NCI-H187 (cell line): ENCODE measurements at regions not wholly inside any gene's neighbourhood (a gene's known extent, or its start where the extent isn't known, plus 50 kb on each side); places are given as distances from the start of the nearest gene placed in this dataset.
"Not testable (repeated sequence)": the region's sequence is repeated elsewhere in the genome, so short reads cannot be mapped to it uniquely, and the experiment has no call there.

Experiments
- DNase-seq, 2 experiments: peaks; one replicate each; lab custom pipeline; 2025; lab: John Stamatoyannopoulos, UW

DNA sequence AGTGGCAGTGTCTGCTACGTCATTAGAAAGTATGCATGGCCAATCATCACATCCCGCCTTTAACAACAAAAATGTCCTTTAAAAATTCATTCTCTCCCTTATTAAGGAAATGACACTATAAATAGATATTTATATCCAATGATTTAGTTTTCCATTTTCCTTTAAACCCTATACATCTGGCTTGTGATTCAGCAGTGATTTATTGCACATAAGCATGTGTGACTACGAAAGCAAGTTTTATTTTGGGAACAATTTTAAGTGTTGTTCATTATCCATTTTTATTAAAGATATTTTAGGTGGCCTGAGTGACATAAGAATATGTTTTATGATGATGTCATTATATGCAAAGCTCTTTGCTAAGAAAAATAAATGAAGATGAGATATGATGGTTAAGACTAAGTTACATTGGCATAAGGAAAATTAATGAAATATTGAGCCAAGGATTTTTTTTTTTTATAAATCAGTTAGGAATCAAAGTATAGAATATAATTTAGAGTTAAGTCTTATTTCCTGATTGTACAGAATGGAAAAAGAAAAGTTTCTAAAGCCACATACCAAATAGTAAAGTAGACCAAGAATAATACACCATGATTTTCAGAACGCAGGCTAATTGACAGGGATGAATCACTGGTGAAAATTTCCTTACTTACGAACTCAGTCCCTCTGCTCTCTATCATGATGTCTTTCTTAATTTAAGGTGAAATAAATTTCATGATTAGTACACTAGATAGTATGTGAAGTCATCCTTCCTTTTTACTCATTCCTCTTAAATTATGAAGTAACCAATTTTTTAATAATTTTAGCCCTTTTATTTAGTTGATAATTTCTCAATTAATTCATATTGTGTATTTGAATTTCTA, 822.4 kb downstream of the FAT4 start:
- DNase-seq, result no peak

DNA sequence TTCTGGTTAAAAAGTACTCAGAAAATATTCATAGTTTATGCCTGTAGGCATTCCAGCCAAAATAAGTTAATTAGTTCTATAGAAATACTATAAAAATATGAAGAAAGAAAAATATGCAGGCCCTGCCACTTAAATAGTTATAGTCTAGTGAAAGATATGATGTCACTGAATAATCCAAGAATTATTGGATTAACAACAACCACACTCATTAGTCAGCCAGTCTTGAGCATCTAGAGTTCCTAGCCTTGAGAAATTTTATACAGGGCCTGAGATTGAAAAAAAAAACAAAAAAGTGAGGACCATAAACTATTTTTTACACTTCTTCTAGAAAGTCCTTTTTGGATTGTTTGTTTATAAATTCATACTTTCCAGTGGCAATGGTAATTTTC, 823.0 kb downstream of the FAT4 start:
- no peak for DNase-seq

DNA sequence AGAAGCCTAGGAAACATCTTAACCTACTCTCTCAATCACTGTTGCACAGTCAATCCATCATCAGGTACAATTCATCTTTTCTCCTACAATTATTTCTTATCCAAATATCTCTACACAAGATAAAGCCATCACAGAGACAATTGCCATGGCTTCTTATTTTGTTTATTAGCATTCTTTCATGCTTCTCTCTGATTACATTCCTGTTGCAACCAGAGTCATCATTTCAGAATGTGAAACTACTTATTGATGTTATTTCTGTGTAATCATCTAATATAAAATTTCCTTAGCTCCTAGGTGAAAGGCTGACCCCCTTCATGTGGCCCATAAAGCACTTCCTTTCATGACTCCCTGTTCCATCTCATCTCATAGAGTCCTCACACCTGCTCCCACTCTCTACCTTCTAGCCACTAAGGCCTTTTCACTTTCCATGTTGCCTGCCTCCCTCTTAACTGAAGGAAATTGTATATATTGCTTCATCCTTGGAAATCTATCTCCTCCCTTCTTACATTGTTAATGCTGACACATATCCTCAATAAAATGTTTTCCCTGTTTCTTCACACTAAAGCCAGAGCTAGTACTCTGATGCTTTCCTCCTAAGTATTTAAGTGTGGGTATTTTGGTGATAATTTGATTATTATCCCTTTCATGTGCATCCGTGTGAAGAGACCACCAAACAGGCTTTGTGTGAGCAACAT, 829.9 kb downstream of the FAT4 start:
- DNase-seq, result no peak

DNA sequence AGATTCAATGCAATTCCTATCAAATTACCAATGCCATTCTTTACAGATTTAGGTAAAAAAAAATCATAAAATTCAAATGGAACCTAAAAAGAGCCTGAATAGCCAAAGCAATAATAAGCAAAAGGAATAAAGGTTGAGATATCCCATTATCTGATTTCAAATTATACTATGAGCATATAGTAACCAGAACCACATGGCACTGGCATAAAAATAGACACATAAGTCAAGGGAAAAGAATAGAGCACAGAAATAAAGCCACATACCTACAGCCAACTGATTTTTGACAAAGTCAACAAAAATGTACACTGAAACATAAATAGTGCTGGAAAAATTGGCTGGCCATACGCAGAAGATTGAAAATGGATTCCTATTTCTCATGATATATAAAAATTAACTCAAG, 853.7 kb downstream of the FAT4 start:
- DNase-seq, result no peak

DNA sequence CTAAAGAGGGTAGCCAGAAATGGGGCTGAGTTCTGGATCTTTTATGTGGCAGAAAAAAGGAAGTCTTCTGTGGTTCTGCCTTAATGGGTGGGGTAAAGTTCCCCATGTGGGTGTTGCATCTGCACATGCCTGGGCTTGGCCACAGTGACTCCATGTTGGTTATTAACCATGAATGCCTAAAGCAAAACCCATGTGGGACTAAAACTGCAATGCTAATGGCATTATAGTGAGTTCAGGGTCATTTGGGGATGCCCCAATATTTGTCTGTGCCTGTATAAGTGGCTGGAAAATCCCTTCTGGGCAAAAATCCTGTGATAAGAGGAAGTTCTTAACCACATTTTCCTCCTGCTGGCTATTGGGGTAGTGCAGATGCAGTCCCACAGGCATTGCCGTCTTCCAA, 857.4 kb downstream of the FAT4 start:
- DNase-seq, result no peak

DNA sequence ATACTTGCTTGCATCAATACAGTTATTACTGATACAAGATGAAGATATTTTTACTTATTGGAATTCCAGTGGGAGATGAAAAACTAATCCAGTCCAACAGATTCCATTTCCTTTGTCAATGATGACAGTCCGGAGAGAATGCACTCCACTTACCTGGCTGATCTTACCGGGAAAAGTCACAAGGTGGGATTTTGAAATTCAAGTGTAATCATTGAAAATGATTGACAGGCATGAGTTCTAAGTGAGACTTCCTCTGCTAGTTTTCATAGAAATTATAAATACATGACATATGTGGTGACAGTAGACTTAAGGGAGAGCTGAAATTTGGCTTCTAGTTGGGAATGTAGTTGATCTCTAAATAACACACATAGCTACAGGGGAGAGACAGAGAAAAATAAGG, 859.9 kb downstream of the FAT4 start:
- no peak for DNase-seq

DNA sequence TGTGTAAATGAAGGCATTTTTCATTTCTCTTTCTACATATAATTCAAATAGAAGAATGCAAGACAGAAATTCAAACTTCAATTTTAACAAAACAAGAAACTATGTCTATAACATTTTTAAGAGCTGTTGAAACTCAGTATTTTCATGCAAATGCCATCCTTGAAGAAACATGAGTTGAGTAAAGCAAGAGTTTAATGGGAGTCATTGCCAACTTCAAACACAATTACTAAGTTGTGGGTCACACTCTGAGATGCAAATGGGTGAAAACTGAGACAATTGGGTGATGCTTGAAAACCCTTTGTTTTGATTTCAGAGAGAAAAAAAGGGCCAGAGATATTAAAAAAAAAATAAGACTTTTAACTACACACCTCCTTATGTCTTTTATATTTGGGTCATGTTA, 865.9 kb downstream of the FAT4 start:
- DNase-seq, result no peak

DNA sequence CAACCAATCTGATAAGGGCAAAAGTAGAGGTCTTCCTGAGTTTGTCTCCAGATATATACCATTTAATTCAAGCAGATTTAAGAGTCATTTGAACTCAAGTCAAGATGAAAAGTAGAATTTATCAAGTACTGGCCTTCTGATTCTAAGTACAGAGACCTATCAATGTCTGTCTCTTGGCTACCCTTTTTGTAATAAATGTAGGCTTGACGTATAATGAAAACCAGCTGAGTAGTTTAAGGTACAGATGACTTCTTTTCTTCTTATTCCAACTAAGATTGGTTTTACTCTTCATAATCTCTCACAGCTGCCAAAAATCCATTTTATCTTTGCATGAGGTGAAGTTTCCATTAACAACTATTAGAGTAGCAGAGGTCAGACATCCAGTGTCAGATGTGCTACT, 867.6 kb downstream of the FAT4 start:
- DNase-seq, result no peak

DNA sequence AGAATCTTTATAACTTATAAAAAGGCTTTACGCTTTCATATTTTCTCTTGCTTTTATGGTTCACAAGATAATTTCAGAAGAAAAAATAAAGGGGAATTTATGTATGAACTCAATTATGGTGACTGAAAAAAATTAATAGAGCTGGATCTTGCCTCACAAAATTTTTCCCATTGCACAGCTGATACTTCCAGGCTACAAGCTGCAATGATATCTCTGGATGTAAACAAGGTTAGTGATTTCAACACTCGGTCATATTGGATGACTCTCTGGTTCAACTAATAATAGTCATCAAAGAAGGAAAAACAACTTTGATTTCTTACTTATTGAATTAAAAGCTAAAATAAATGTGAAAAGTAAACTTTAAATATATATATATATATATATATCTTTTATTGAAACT, 868.0 kb downstream of the FAT4 start:
- no peak for DNase-seq

DNA sequence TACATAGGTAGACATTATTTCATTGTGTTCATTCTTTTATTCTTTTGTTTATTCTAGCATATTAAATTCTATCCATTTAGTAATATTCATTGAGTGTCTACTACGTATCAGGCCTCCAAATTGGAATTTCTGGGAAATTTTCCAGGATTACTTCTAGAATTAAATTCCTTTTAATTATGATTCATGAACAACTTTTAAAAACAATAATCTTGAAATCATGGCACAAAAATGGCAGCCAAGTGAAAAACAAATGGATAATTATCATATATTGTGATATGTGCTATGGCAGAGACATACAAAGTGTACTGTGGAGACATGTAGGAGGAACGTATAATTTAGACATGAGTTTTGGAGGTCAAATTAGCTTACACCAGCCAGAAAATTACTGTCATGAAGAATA, 868.5 kb downstream of the FAT4 start:
- DNase-seq, result no peak

DNA sequence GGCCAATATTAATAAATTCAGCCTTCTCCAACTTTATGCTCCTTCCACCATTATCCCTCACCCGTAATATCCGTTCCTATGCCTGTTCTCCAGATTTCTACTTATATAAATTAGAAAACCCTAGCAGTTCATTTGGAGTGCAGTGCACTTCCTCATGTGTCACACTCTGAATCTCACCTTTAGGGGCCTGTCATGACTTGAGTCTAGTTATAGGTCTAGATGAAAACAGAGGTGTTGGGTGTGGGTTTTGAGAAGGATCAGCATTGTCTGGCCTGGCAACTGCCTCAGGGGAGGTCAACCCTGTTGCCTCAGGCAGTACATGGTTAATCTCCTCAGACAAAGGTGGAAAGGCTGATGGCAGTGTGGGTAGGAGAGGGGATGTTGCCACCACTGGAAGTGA, 876.8 kb downstream of the FAT4 start:
- DNase-seq, result no peak

DNA sequence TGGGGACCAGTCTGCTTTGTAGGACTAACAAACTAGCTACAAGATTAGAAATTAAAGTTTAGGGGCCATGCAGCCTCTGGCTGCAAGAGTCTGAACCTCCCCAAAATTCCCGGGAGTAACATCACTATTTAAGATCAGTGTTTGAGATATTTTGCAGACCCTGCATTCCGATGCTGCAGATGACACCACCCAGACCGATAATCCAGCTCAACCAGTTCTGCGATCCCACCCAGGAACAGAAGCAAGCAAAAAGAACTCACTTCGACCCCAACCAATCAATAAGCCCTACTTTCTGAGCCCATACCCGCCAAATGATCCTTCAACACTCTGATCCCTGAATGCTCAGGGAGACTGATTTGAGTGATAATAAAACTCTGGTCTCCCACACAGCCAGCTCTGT, 877.8 kb downstream of the FAT4 start:
- DNase-seq, result no peak

DNA sequence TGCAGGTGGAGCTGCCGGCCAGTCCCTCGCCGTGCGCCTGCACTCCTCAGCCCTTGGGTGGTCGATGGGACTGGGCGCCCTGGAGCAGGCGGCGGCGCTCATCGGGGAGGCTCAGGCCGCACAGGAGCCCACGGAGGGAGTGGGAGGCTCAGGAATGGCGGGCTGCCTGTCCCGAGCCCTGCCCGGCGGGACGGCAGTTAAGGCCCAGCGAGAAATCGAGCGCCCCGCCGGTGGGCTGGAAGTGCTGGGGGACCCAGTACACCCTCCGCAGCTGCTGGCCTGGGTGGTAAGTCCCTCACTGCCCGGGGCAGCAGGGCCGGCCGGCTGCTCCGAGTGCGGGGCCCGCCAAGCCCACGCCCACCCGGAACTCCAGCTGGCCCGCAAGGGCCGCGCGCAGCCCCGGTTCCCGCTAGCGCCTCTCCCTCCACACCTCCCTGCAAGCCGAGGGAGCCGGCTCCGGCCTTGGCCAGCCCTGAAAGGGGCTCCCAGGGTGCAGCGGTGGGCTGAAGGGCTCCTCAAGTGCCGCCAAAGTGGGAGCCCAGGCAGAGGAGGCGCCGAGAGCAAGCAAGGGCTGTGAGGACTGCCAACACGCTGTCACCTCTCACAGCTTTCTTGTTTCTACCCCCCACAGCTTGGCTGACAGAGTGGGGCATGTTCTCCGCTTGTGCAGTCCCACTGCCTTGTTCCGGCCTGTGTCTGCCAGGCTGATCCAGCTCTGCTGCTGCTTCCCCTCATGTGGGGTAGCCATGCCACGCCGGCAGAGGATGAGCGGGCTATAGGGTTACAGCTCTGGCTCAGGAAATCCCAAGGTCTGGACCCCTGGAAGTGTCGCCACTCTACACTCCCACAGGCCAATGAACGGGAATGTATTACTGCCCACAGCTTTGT, 886.7 kb downstream of the FAT4 start:
- not testable (repeated sequence) for DNase-seq

DNA sequence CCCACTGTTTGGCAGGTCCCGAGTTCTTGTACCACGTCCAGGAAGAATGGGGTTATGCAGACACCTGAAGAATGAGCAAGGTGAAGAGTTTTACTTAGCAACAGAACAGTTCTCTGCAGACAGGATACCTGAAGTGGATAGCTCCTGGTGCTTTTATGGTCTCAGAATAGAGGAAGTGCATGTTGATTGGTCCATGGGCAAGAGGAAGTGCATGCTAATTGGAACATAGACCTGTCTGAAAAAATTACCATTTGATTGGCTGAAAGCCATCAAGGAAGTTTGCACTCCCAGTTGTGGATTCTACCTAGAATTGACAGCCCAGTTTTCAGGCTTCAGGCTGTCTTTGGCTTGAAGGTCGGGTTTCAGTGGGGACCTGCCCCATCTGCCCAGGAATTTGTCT, 887.5 kb downstream of the FAT4 start:
- DNase-seq, result no peak

DNA sequence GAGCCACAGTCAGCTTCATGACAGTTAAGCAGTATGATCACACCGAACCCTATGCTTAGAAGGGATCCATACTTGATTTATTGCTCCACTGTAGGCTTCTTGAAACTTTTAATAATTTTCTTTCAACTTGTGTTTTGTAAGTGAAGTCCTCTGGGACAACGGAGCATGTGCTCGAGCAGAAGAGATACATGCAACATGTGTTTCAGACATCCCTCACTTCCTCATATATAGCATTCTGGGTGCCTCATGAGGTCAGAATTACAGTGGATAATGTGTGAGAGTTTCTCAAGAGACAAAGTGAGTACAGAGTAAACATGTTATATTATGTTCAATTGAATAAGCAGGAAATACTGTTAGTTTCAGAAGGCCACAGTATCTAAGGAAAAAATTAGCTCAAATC, 893.2 kb downstream of the FAT4 start:
- DNase-seq, result no peak

DNA sequence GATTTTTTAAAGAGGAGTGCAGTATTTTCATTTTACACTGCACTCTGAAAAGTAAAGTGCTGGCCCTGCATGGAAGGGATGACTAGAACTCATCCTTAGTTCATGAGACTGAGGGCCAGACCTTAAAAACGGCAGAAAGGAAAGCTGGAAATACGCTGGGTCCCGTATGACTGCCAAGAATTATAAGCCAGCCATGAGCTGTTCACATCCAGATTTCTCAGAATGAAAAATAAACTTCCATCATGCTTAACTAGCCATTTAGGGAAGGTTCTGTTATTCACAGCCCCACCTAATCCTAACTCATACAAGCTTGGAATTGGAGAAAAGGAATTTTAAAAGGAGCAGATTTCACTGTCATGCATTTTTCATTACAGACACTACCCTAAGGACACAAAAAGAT, 894.4 kb downstream of the FAT4 start:
- DNase-seq, result no peak

DNA sequence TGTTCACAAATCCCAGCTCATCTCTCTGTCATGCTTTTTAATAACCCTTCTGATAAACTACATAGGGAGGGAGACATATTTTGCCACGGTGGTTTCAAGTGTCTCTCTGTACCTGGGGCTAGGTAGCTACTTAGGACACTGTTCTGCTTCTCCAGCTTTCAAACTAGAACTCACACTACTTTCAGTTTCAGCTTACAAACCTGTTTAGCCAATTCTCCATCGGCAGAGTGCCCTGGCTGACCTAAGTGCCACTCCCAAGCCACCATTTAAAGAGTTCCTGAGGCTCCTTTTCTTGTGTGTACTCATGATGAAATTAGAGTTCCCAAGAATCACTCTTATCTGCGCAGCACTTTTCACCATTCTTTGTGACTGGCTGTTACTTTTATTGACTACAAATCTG, 899.2 kb downstream of the FAT4 start:
- DNase-seq, result no peak

DNA sequence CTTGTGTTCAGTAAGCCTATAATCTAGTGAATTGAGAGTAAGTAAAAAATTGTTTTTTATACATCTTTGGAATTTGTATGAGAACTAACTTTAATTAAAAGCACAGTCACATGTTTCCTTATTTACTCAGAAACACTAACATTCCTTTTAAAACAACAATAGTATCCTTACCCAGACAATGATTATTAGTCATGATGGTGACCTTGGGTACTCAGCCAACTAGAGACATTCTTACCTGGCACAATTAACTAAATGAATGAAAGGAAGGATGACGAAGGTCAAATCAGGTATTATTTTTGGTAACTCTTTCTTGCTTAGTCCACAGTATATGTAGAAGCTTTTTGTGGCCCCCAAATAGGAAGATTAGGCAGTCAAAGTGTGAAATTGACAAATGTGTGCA, 901.0 kb downstream of the FAT4 start:
- DNase-seq, result no peak

DNA sequence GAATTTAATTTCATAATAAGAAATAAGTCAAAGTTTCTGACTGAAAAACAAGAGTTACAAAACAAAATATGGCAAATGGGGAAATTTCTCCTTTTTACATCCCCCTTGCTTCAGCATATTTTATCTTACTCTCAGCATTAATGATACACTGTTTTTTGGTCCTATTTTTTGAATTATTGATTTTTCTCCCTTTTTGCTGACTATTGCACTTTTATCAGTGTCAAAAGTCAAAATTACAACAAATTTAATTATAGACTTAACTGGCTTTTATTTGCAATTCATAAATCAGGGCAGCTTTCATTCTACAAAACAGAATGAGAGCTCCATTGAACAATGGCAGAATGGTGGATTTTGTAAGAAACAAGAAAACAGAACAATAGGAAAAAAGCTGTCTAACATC, 901.9 kb downstream of the FAT4 start:
- DNase-seq, result no peak

DNA sequence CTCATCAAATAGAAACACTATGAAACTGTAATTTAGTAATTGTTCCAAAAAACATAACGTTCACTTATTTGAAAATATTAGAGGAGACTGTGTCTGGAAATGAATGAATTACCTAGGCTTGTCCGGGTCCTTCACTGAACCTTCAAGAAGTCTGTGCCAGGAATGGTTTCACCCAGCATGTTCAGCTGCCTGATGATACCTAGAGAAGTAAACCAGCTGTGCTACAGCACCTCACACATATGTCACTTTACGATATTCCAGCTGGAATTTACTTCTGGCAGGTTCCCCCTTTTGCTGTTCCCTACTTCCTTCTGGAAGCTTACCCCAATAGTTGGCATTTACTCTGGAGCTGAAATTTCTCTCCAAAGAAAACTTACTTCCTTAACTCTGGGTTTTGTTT, 906.5 kb downstream of the FAT4 start:
- DNase-seq, result no peak

DNA sequence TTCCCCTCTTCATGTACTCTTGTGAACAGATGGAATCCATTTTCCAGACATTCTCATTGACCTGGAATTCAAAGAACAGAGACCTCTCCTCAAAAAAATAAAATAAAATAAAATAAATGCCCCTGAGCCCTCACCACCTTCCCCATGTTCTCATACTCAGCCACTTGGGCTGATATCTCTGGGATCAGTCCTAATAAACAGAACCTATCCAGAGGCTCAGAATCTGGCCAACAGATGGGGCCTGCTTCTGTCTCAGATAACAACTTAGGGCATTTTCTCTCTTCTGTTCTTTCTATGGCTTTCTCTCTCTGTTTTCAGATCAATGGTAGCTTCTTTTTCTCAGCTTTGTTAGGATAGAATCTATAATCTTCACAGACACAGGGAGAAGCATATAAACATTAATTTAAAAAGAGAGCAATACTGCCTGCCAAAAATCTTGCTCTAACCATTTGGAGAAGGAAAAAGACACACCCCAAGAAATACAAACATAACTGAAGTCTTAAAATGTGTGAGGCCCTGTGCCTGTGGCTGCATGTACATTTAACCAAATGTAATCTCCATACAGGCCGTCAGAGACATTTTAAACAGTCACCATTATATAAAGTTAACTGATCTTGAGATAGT, 907.1 kb downstream of the FAT4 start:
- no peak for DNase-seq

DNA sequence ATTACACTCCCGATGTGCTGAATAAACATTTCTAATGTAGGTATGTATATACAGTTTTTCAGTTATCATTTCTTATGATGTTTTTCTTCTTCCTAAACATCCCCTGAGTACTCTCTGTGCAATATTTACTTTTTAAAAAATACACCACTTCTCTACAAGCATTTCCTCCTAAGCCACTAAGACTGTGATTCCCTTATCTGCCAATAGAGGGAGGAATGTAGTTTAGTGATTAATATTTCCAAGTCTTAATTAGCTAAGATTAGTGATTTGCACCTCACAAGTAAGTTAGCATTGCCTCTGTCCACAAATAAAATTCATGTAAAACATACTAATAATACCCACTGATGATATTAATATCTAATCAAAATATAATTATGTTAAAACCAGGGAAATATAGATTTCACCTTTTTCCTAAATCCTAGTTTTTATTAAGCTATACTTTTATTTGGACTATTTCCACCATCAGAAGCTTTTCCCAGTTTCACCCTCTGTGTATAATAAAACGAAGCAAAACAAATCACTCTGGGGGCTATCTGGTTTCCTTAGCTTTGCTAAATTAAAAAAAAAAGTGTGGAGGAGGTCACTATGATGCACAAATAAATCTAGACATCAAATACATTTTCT, 909.1 kb downstream of the FAT4 start:
- DNase-seq, result no peak
